IgD-negative memory B cell (primary cell): ENCODE measurements at regions not wholly inside any gene's neighbourhood (a gene's known extent, or its start where the extent isn't known, plus 50 kb on each side); places are given as distances from the start of the nearest gene placed in this dataset.
A peak's percentile ranks its signal among the peaks of the same experiment; 100 is the strongest.
"Not testable (repeated sequence)": the region's sequence is repeated elsewhere in the genome, so short reads cannot be mapped to it uniquely, and the experiment has no call there.

ENCODE experiments used
- H3K27ac Mint-ChIP-seq, 3 donors: one replicate each; pipeline ENCODE4 v1.8.0; 2020 to 2022; ENCODE audit warnings: mild to moderate bottlenecking in 3 of 3, mixed read lengths in 3 of 3, moderate library complexity in 1 of 3
- H3K27me3 Mint-ChIP-seq: one replicate; pipeline ENCODE4 v1.8.0; 2021; ENCODE audit warnings: mixed read lengths
- H3K36me3 Mint-ChIP-seq: one replicate; pipeline ENCODE4 v1.8.0; 2020; ENCODE audit warnings: mild to moderate bottlenecking, mixed read lengths
- H3K4me1 Mint-ChIP-seq, 3 donors: one replicate each; pipeline ENCODE4 v1.8.0; 2020 to 2022; ENCODE audit warnings: mixed read lengths in 3 of 3, mild to moderate bottlenecking in 1 of 3
- H3K4me3 Mint-ChIP-seq, 4 donors: one replicate each; pipeline ENCODE4 v1.8.0; 2020 to 2022; ENCODE audit warnings: mild to moderate bottlenecking in 4 of 4, mixed read lengths in 4 of 4, moderate library complexity in 3 of 4
- H3K9me3 Mint-ChIP-seq, 3 donors: one replicate each; pipeline ENCODE4 v1.8.0; 2020 to 2021; ENCODE audit warnings: mixed read lengths in 3 of 3, mild to moderate bottlenecking in 1 of 3

DNA sequence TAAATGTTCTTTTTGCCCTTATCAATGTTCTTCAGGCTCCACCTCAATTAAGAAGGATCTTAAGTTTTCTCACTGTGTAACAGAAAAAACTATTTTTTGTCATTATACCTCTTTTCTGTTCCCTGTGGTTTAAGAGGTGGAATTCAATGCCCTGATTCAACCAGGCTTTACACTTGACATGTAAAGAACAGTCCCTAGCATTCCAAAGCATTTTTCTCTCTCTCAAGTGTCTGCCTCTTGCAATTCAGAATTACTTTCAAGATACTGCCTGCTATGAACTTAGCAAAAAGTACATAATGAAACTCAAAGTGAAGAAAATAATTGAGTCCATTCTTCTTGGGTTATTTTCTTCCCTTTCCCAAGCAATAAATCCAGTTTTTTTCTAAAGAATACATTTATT is 160.6 kb upstream of the NOL4 start:
- no peaks in the 10 kb centered on the region for H3K4me1 Mint-ChIP-seq
- no peaks in the 10 kb centered on the region for H3K36me3 Mint-ChIP-seq
- H3K27ac Mint-ChIP-seq: peak overlapping the region in 1 of 3 donors; percentile 45
- no peaks in the 10 kb centered on the region for H3K27me3 Mint-ChIP-seq
- H3K9me3 Mint-ChIP-seq: peaks cover 5 to 17% (median 6%) of the 10 kb centered on the region in 3 donors
- H3K4me3 Mint-ChIP-seq: no peak overlapping the region

DNA sequence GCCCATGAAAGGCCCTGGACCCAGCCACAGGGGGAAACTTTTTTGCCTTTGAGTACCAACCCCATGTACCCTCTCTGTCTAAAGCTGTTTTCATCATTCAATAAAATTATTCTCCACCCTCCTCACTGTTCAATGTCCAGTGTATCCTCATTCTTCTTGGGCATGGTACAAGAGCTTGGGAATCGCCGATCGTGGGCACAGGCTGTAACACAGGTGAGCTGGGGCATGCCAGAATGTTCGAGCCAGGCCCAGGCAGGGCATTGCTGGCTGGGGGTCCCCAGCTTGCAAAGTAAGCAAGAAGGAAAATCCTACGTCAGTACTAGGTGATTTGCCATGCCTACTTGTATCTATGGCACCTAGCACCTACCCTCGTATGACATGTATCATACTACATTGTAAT is 162.1 kb upstream of the NOL4 start:
- Mint-ChIP-seq H3K36me3 (no peaks in the 10 kb centered on the region), H3K27me3 (no peaks in the 10 kb centered on the region), H3K4me3 (no peak overlapping the region), H3K4me1 (no peaks in the 10 kb centered on the region), H3K27ac (no peak overlapping the region), H3K9me3 (peaks cover 2 to 17% (median 2%) of the 10 kb centered on the region in 3 donors)

DNA sequence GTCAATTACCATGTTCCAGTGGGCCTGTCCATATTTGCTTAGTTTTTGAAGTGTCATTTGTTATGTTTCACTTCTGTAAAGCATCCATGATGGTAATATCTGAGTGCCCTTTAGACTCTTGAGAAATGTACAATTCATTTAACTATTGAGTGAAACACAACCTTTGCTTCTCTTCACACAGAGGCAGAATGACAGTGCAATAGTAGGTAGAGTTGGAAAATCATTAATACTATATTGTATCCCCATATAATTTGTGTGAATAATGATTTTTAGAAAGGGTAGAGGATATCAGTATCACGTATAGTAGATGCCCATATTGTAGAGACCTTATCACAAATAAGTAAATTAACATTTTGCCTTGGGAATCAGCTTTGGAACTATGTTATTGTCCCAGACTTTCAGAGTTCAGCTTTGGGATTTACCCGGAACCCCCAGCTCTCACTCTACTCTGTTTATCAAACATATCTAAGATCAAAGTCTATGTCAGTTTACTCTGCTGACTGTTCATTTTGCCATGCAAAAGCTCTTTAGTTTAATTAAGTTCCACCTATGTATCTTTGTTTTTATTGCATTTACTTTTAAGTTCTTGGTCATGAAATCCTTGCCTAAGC is 172.7 kb upstream of the NOL4 start:
- Mint-ChIP-seq H3K4me3 (no peak overlapping the region), H3K9me3 (peaks cover 5 to 8% (median 6%) of the 10 kb centered on the region in 3 donors), H3K27me3 (no peaks in the 10 kb centered on the region), H3K27ac (no peak overlapping the region), H3K4me1 (no peaks in the 10 kb centered on the region), H3K36me3 (no peaks in the 10 kb centered on the region)

DNA sequence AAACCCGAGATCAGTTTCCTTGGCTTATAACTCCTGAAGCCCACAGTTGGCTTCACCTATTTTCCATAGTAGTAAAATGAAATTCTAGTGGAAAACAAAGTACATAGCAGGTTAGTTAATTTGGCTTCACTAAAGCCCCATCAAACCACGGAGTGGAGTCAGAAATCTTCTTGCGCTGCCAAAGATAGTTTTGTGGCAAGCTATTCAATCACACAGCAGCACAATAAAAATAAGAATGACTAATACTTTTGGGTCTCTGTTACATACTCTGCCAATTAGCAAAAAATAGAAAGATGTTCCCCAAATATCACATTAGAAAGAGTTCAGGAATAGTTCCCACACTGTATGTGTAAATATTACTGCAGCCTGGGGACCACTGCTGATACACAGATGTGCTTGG is 175.2 kb upstream of the NOL4 start:
- no peak overlapping the region for H3K27ac Mint-ChIP-seq
- H3K4me1 Mint-ChIP-seq: no peaks in the 10 kb centered on the region
- no peak overlapping the region for H3K4me3 Mint-ChIP-seq

DNA sequence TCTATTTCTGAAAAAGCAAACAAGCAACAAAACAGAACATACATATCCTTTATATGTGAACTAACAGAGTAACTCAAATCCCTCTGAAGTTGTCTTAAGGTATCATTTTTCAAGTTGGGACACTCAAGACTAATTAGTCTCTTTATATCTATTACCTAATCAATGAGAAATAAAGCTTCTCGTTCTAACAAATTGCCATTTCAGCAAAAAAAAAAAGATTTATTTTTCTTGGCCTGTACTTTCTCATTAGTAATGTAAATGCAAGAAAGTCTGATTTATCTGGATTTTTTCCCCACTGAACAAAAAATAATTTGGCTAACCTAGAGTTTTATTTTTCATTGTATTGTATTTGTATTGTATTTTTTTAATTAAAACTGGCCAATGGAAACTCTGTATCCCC is 176.1 kb upstream of the NOL4 start:
- H3K36me3 Mint-ChIP-seq: no peaks in the 10 kb centered on the region
- no peaks in the 10 kb centered on the region for H3K27me3 Mint-ChIP-seq
- no peaks in the 10 kb centered on the region for H3K4me1 Mint-ChIP-seq
- peaks cover 0 to 2% (median 0%) of the 10 kb centered on the region in 3 donors for H3K9me3 Mint-ChIP-seq
- no peak overlapping the region for H3K27ac Mint-ChIP-seq
- no peak overlapping the region for H3K4me3 Mint-ChIP-seq

More for the DNA sequence above, 175.2 kb upstream of the NOL4 start:
- Mint-ChIP-seq H3K36me3 (no peaks in the 10 kb centered on the region), H3K9me3 (peaks cover 0 to 6% (median 0%) of the 10 kb centered on the region in 3 donors), H3K27me3 (no peaks in the 10 kb centered on the region)

DNA sequence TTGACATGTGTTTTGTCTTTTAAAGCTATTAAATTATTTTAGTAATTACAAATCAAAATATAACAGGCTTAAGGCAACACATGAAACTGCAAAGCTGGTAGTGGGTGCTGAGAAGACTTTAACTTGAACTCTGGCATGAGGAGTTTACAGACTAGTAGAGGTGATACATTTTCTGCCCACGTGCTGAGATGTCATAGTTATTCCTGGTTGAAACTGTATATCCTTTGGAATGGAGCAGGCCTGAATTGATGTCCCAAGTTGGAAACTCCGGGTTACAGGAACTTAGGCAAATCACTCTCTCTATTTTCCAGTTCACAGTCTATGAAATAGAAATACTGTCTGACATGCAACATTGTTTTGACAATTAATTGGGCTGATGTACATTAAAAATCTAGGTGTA is 177.1 kb upstream of the NOL4 start:
- Mint-ChIP-seq H3K4me1 (no peaks in the 10 kb centered on the region), H3K27me3 (no peaks in the 10 kb centered on the region), H3K27ac (no peak overlapping the region), H3K4me3 (no peak overlapping the region), H3K36me3 (no peaks in the 10 kb centered on the region), H3K9me3 (peaks cover 0 to 2% (median 0%) of the 10 kb centered on the region in 3 donors)

DNA sequence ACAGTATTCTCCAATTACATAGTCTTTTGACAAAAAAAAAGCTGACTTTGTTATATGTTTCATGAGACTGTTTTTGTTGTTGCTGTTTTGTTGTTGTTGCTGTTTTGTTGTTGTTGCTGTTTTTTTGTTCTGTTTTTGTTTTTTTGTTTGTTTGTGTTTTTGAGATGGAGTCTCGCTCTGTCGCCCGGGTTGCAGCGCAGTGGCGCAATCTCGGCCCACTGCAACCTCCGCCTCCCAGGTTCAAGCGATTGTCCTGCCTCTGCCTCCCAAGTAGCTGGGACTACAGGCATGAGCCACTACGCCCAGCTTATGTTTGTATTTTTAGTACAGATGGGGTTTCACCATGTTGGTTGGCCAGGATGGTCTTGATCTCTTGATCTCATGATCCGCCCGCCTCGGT is 182.8 kb upstream of the NOL4 start:
- not testable (repeated sequence) for H3K27me3 Mint-ChIP-seq, H3K4me3 Mint-ChIP-seq, H3K27ac Mint-ChIP-seq, H3K9me3 Mint-ChIP-seq, H3K36me3 Mint-ChIP-seq, H3K4me1 Mint-ChIP-seq

DNA sequence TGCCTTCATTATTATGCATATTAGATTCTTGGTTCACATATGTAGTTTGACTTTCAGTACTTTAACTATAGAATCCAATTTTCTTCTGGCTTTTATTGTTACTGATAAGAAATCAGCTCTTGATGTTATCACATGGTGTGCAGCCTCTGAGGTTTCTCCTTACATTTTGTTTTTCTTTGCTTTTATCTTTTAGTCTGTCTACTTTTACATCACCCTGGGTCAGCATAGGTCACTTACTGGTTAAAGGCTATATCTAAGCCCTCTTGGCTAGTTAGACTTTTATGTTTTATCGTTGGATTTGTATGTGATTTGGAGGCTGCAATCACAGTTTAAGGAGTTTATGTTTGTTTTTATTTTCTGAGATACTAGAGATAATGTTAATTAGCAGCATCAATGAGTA is 187.2 kb upstream of the NOL4 start:
- peaks cover 2% of the 10 kb centered on the region for H3K36me3 Mint-ChIP-seq
- H3K27me3 Mint-ChIP-seq: no peaks in the 10 kb centered on the region

DNA sequence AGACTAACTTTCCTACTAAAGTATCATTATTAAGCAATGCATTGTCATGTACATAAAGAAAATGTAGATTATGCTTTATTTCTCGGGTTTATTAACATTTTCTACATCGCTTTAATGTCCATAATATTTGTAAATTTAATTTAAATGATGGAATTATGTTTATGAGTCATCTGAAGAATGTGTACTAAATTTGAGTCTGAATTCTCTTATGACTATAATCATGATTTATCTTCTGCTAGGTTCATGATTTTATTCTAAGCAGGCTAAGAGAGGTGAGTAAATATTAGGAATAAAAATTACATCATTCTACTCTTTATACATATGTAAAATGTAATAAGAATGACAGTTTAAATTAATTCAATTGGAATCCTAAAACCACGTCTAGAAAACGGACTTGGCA is 206.3 kb upstream of the NOL4 start:
- no peak overlapping the region for H3K4me3 Mint-ChIP-seq
- no peaks in the 10 kb centered on the region for H3K27me3 Mint-ChIP-seq
- H3K36me3 Mint-ChIP-seq: no peaks in the 10 kb centered on the region
- peaks cover 3 to 14% (median 12%) of the 10 kb centered on the region in 3 donors for H3K9me3 Mint-ChIP-seq
- no peaks in the 10 kb centered on the region for H3K4me1 Mint-ChIP-seq
- H3K27ac Mint-ChIP-seq: no peak overlapping the region

More for the DNA sequence above, 187.2 kb upstream of the NOL4 start:
- Mint-ChIP-seq H3K4me3 (no peak overlapping the region), H3K9me3 (peaks cover 0 to 5% (median 4%) of the 10 kb centered on the region in 3 donors), H3K27ac (no peak overlapping the region), H3K4me1 (no peaks in the 10 kb centered on the region)

DNA sequence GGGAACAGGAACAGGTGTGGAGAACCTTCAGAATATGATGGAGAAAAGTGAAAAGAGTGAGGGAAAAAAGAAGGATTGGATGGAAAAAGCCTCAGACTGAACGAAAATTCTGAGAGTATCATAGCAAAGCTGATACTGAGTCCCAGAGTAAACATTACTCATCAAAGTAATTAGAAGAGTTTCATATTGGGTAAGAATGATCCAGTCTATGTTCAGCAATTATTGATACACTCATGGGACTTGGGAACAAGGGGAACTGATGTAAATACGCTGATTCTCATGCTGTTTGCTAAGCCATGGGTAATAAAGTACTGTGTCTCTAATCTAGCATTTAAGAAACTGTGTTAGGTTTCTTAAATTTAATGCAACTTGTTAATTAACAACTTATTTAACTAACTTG is 219.9 kb upstream of the NOL4 start:
- Mint-ChIP-seq H3K4me3 (no peak overlapping the region), H3K9me3 (peaks cover 2 to 20% (median 4%) of the 10 kb centered on the region in 3 donors), H3K4me1 (no peaks in the 10 kb centered on the region), H3K27me3 (no peaks in the 10 kb centered on the region), H3K36me3 (no peaks in the 10 kb centered on the region), H3K27ac (no peak overlapping the region)

DNA sequence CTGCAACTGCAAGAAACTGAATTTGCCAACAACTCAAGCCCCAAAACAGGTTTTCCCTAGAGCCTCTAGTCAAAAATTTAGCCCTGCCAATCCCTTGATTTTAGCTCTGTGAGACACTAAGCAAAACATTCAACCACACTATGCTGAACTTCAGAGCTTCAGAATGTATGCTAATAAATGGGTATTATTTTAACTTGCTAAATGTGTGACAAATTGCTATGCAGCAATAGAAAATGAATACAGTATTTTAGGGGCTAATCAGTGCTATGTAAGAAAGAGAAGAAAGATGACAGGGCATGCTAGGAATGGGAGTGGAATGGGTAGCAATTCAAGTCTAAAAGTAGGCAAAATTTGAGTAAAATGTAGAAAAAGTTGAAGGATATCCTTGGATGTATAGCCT is 223.9 kb upstream of the NOL4 start:
- Mint-ChIP-seq H3K9me3 (peaks cover 2 to 13% (median 4%) of the 10 kb centered on the region in 3 donors), H3K27me3 (no peaks in the 10 kb centered on the region), H3K27ac (no peak overlapping the region)

DNA sequence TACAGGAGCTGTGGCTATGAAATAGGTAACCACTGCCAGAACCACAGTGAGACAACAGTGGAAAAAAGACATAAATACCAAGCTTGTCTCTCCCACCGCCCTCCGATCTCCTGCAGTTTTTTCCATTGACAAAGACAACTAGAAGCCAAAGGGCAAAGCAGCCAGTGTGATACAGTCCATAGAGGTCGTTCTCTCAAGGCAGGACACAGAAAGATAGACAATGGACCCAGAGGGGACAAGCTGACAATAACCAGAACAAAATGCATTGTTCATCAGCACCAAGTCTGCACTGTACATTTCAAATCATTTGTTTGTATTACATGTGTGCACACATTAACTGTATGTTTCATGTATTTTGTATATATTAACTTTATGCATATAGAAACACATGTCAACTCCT is 233.0 kb upstream of the NOL4 start:
- Mint-ChIP-seq H3K9me3 (peaks cover 1 to 15% (median 7%) of the 10 kb centered on the region in 3 donors), H3K4me3 (no peak overlapping the region), H3K27ac (no peak overlapping the region), H3K36me3 (no peaks in the 10 kb centered on the region), H3K27me3 (no peaks in the 10 kb centered on the region), H3K4me1 (no peaks in the 10 kb centered on the region)

More for the DNA sequence above, 223.9 kb upstream of the NOL4 start:
- Mint-ChIP-seq H3K36me3 (peaks cover 3% of the 10 kb centered on the region), H3K4me1 (no peaks in the 10 kb centered on the region), H3K4me3 (no peak overlapping the region)

DNA sequence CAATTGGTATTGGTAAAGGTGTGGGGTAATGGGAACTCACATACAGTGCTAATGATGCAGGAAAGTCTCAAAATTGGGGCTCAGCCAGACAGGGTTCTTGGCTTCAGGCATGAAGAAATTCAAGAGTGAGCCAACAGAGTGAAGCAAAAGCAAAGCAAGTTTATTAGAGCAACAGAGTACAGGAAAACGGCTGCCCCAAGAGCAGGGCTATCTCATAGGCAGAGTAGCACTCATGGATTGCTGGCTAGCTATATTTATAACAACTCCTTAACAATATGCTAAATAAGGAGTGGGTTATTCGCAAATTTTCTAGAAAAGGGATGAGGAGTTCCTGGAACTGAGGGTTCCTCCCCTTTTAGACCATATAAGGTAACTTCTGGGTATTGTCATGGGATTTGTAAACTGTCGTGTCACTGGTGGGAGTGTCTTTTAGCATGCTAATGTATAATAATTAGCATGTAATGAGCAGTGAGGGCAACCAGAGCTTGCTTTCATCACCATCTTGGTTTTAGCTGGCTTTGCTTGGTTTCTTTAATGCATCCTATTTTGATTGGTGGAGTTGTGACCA is 233.8 kb upstream of the NOL4 start:
- H3K27me3 Mint-ChIP-seq: no peaks in the 10 kb centered on the region
- H3K4me1 Mint-ChIP-seq: no peaks in the 10 kb centered on the region
- H3K9me3 Mint-ChIP-seq: peaks cover 1 to 12% (median 7%) of the 10 kb centered on the region in 3 donors
- H3K36me3 Mint-ChIP-seq: no peaks in the 10 kb centered on the region
- no peak overlapping the region for H3K4me3 Mint-ChIP-seq
- no peak overlapping the region for H3K27ac Mint-ChIP-seq

DNA sequence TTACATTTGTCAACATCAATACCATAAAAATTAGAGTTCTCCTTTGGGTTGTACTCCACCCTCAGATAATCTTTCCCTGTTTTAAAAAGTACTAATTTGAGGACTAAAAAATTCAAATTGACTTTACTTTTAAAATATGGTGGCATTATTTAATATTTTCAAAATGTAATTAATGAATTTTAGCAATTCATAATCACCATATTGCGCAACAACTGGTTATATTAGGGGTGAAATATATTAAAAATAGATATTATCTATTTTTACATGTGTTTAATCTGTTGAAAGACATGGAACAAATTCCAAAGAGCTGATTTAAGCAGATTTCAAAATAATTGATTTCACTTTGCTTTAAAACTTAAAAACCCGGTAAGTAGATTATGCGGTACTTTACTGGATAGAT is 236.6 kb upstream of the NOL4 start:
- H3K27me3 Mint-ChIP-seq: no peaks in the 10 kb centered on the region
- no peaks in the 10 kb centered on the region for H3K4me1 Mint-ChIP-seq
- H3K9me3 Mint-ChIP-seq: peaks cover 1 to 8% (median 8%) of the 10 kb centered on the region in 3 donors
- no peak overlapping the region for H3K4me3 Mint-ChIP-seq
- H3K27ac Mint-ChIP-seq: no peak overlapping the region
- H3K36me3 Mint-ChIP-seq: no peaks in the 10 kb centered on the region

DNA sequence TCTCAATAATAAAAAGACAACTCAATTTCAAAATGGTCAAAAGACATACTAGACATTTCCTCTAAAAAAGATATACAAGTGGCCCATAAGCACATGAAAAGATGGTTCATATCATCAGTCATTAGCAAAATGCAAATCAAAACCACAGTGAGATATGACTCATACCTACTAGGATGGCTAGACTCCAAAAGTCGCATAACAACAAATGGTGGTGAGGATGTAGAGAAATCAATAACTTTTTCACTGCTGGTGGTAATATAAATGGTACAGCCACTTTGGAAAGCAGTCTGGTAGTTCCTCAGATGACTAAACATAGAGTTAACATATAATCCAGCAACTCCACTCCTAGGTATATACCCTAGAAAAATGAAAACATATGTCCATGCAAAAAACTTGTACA is 242.3 kb upstream of the NOL4 start:
- Mint-ChIP-seq H3K9me3 (peaks cover 0 to 7% (median 3%) of the 10 kb centered on the region in 3 donors), H3K27me3 (no peaks in the 10 kb centered on the region), H3K36me3 (no peaks in the 10 kb centered on the region), H3K27ac (no peak overlapping the region), H3K4me1 (no peaks in the 10 kb centered on the region), H3K4me3 (no peak overlapping the region)

DNA sequence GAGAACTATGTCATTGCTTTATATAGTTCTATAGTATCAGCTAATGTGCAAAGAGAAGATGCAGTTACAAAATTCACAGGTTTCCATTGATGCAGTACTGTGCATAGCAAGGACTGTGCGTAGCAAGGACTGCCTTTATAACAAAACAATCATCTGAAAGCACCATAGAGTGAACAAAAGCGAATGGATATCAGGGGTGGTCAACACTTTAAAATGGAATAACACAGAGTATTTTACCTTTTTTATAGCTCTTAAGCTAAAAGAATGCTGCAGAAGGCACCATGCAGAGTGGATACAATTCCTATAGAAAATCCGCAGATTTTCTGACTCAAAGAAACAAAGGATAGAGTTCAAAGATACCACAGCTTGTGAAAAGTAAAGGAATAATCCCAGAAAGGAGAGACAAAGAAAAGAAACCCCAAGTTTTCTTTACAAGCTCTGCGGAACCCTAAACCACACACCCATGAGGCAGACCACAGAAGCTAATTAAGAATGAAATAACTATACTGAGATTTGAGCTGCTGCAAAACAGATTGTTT is 229.9 kb upstream of the DTNA start:
- Mint-ChIP-seq H3K36me3 (no peaks in the 10 kb centered on the region), H3K27ac (no peak overlapping the region), H3K9me3 (peaks cover 3 to 9% (median 6%) of the 10 kb centered on the region in 3 donors), H3K4me3 (no peak overlapping the region), H3K4me1 (no peaks in the 10 kb centered on the region), H3K27me3 (no peaks in the 10 kb centered on the region)
